ENCODE measurements at regions not wholly inside any gene's neighbourhood (a gene's known extent, or its start where the extent isn't known, plus 50 kb on each side); places are given as distances from the start of the nearest gene placed in this dataset.

DNA sequence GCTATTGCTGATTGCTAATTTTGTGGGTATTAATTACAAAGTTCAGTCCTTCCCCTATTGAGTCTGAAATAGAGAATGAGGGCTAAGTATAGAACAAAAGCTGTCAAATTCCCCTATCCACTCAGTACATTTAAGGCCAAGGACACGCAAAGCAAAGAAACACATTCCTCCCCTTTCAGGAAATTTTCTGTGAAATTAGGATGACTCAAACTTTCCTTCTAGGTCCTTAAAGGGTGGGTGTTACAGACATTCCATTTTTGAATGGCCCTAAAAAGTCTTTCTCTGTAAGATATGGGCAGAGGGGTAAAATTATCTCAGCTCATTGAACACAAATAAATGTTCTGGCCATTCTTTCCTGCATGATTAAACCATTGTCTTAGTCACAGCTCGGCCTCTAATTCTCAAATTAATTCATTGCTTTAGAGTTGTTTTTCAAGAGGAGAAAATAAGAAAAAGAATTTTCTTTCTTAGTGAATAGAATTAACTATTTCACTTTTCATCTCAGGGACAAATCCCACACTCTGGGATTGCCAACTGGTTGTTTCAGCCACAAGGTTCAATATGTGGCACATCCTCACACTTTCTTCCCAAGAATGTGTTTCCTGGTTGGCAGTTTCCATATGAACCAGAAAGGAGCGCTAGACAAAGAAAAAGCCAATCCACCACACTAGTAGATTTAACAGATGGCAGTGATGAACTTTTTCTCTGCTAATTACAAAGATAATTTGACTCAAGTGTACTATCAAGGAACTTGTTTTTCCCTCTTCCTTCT, 424.1 kb downstream of the ZNF385D start:
- TF ChIP-seq, protein P1, sequence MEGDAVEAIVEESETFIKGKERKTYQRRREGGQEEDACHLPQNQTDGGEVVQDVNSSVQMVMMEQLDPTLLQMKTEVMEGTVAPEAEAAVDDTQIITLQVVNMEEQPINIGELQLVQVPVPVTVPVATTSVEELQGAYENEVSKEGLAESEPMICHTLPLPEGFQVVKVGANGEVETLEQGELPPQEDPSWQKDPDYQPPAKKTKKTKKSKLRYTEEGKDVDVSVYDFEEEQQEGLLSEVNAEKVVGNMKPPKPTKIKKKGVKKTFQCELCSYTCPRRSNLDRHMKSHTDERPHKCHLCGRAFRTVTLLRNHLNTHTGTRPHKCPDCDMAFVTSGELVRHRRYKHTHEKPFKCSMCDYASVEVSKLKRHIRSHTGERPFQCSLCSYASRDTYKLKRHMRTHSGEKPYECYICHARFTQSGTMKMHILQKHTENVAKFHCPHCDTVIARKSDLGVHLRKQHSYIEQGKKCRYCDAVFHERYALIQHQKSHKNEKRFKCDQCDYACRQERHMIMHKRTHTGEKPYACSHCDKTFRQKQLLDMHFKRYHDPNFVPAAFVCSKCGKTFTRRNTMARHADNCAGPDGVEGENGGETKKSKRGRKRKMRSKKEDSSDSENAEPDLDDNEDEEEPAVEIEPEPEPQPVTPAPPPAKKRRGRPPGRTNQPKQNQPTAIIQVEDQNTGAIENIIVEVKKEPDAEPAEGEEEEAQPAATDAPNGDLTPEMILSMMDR (conservative IDR thresholded peaks at IDR 0.05) = no peak
- TF ChIP-seq ZFX (IDR thresholded peaks at IDR 0.05) = no peak
- no peak overlapping the region for H3K27ac ChIP-seq

DNA sequence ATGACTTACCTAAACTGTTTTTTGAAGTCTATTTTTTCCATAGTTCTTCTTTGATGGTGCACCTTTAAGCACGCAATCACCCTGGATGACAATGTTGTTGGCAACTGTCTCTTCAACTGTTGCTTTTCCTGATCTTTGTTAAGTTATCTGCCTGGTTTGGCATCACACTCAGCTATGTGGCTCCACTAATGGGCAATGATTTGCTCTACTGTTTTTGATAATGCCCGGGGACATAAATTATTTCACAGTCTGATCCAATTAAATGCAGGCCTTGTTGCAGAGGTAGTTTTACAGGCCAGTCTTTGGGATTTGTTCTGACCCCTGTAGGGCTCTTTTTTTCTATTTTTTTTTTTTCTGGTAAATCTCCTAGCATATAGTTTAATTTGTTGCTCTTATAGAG, 436.3 kb downstream of the ZNF385D start:
- TF ChIP-seq, protein P1 (conservative IDR thresholded peaks at IDR 0.05) = no peak
- TF ChIP-seq ZFX (IDR thresholded peaks at IDR 0.05) = no peak
- H3K27ac ChIP-seq = no peak overlapping the region

GRCh38 chr3:21310891-21311290, 440.1 kb downstream of the ZNF385D start:
- TF ChIP-seq, protein P1 (conservative IDR thresholded peaks at IDR 0.05) = no peak
- no peak for TF ChIP-seq ZFX (IDR thresholded peaks at IDR 0.05)

GRCh38 chr3:21310161-21310560, 440.8 kb downstream of the ZNF385D start:
- TF ChIP-seq, protein P1 (conservative IDR thresholded peaks at IDR 0.05) = no peak
- H3K27ac ChIP-seq = no peak overlapping the region

More at GRCh38 chr3:21310891-21311290, 440.1 kb downstream of the ZNF385D start:
- no peak overlapping the region for H3K27ac ChIP-seq

- TF ChIP-seq ZFX (IDR thresholded peaks at IDR 0.05) = no peak
- TF ChIP-seq, protein P1 (conservative IDR thresholded peaks at IDR 0.05) = no peak
Observed at GRCh38 chr3:21297304-21297703, 453.7 kb downstream of the ZNF385D start.

GRCh38 chr3:21294768-21295167, 456.2 kb downstream of the ZNF385D start:
- TF ChIP-seq ZFX (IDR thresholded peaks at IDR 0.05) = no peak
- TF ChIP-seq, protein P1 (conservative IDR thresholded peaks at IDR 0.05) = no peak

More at GRCh38 chr3:21297304-21297703, 453.7 kb downstream of the ZNF385D start:
- H3K27ac ChIP-seq = no peak overlapping the region

DNA sequence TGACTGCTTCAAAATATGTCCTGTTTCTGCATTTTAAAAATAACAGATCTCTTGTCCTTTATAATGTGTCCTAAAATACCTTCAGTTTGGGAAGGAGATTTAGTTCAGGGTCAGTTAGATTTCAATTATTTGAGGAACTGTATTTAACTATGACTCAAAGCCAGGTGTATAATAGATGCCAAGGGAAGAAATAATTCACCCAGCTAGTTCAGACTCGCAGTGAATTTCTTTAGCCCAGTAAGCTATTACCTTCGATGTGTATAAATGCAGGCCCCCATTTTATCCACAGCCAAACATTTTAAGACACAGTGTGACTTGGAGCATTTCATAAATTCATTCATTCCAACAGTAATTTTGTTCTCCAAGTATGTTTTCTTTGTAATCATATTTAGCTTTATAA, 458.0 kb downstream of the ZNF385D start:
- TF ChIP-seq, protein P1 (conservative IDR thresholded peaks at IDR 0.05) = no peak

More at GRCh38 chr3:21294768-21295167, 456.2 kb downstream of the ZNF385D start:
- H3K27ac ChIP-seq = no peak overlapping the region

More for the DNA sequence above, 458.0 kb downstream of the ZNF385D start:
- no peak overlapping the region for H3K27ac ChIP-seq

Measured in C4-2B (cell line).